BJ (cell line): ENCODE measurements at regions not wholly inside any gene's neighbourhood (a gene's known extent, or its start where the extent isn't known, plus 50 kb on each side); places are given as distances from the start of the nearest gene placed in this dataset.

Experiments used
- CTCF ChIA-PET: fragments of 350-600 bp; formaldehyde crosslinking; extraction: SDS; loops from one replicate; lab custom pipeline; 2021; ENCODE audit warnings: antibody characterized with exemption, inconsistent platforms; lab: Yijun Ruan, JAX
- POLR2A ChIA-PET: fragments of 300-600 bp; sonication (Branson Sonifier 250); formaldehyde crosslinking; extraction: SDS; loops from one replicate; lab custom pipeline; 2021; ENCODE audit warnings: antibody characterized with exemption; lab: Charles Lee
- DNase-seq: peaks from one replicate; pipeline ENCODE4 v3.0.0-alpha.2; 2011; ENCODE audit warnings: low read depth
- H3K27me3 ChIP-seq: 2 replicates; pipeline ENCODE4 v1.6.0; 2011; ENCODE audit warnings: low read length; ENCODE audit not compliant: control insufficient read depth, insufficient read depth
- H3K36me3 ChIP-seq: 2 replicates; pipeline ENCODE4 v1.5.1; 2011; ENCODE audit warnings: low read length; ENCODE audit not compliant: control insufficient read depth, insufficient read depth
- H3K4me3 ChIP-seq: 2 replicates; pipeline ENCODE4 v1.5.1; 2011; ENCODE audit warnings: low read depth, mild to moderate bottlenecking, control low read depth, low read length
- TF ChIP-seq, protein P1 (sequence below): IDR thresholded peaks from 2 replicates; pipeline ENCODE4 v1.5.1; 2011; ENCODE audit warnings: low read depth, mild to moderate bottlenecking, control low read depth, inconsistent platforms, low read length, moderate library complexity; ENCODE audit not compliant: insufficient read depth

- DNase-seq: no peak
- H3K4me3 ChIP-seq: no peak overlapping the region
- no peaks in the 10 kb centered on the region for H3K36me3 ChIP-seq
- H3K27me3 ChIP-seq: no peaks in the 10 kb centered on the region
- TF ChIP-seq, protein P1, sequence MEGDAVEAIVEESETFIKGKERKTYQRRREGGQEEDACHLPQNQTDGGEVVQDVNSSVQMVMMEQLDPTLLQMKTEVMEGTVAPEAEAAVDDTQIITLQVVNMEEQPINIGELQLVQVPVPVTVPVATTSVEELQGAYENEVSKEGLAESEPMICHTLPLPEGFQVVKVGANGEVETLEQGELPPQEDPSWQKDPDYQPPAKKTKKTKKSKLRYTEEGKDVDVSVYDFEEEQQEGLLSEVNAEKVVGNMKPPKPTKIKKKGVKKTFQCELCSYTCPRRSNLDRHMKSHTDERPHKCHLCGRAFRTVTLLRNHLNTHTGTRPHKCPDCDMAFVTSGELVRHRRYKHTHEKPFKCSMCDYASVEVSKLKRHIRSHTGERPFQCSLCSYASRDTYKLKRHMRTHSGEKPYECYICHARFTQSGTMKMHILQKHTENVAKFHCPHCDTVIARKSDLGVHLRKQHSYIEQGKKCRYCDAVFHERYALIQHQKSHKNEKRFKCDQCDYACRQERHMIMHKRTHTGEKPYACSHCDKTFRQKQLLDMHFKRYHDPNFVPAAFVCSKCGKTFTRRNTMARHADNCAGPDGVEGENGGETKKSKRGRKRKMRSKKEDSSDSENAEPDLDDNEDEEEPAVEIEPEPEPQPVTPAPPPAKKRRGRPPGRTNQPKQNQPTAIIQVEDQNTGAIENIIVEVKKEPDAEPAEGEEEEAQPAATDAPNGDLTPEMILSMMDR: no peak
- ChIA-PET CTCF (no interaction called here), POLR2A (no interaction called here)
Measured at GRCh38 chr10:2414562-2414961, 652.8 kb upstream of the PFKP start.

DNA sequence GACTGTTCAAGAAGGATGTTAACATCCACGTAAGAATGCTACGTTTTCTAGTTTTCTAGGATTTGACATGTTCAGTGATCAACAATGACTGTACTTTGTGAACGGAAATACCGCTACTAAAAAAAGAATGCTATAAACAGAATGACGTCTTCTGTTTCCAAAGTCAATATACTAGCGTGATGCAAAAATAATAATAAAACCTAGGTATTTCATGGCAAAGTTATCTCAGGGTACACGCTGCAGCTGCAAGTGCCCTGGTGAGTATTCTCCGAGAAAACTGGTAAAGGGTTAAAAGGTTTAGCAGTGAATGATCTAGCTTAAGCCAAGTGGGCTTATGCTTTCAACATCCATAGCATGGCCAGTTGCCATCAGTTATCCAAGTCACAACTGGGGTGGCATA is 653.3 kb upstream of the PFKP start:
- POLR2A ChIA-PET: no interaction called here
- no peaks in the 10 kb centered on the region for H3K36me3 ChIP-seq
- TF ChIP-seq, protein P1: no peak
- CTCF ChIA-PET: no interaction called here
- H3K27me3 ChIP-seq: no peaks in the 10 kb centered on the region
- DNase-seq: no peak
- no peak overlapping the region for H3K4me3 ChIP-seq

DNA sequence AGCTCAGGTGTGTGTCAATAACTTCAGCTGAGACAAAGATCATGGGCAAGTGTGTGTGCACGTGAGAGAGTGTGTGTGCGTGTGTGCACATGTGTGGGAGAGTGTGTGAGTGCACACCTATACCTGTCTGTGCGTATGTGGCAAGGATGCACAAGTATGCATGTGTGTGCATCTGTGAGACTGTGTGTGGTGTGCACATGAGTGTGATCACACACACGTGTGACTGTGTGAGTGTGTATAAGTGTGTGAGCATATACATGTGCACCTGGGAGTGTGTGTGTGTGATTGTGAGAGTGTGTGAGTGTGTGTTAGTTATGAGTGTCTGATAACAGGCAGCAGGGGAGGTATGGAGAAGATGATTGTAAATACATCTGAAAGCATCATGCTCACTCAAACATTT is 657.3 kb upstream of the PFKP start:
- no peaks in the 10 kb centered on the region for H3K27me3 ChIP-seq
- TF ChIP-seq, protein P1: no peak
- H3K36me3 ChIP-seq: no peaks in the 10 kb centered on the region
- H3K4me3 ChIP-seq: no peak overlapping the region
- ChIA-PET CTCF (no interaction called here), POLR2A (no interaction called here)
- no peak for DNase-seq

DNA sequence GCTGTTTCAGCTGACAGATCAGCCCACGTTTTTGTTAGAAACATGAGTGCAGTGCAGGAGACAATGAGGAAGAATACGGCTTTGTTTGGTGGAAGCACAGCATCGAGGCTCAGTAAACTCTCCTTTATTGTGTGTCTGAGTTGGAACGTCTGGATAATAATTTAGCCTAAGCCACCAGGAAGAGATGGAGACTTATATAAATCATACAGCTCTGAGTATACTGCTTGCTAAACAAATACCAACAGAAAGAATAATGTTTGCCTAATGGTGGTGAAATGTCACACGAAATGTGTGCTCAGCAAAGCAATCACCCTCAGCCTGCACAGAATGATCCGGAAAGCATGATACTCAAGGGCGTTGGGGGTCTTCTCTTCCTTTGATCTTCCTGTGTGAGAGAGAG is 664.1 kb upstream of the ADARB2 start:
- TF ChIP-seq, protein P1: no peak
- no peak for DNase-seq
- CTCF ChIA-PET: interaction anchor here (0.7 kb wide), 1 partner anchor 33 kb away, joined by 3 read pairs; no protein-coding TSS in a partner anchor
- Histone ChIP-seq H3K36me3 (no peaks in the 10 kb centered on the region), H3K27me3 (no peaks in the 10 kb centered on the region), H3K4me3 (no peak overlapping the region)
- POLR2A ChIA-PET: no interaction called here

GRCh38 chr10:2399482-2399881 is 662.2 kb upstream of the ADARB2 start:
- Histone ChIP-seq H3K27me3 (no peaks in the 10 kb centered on the region), H3K36me3 (no peaks in the 10 kb centered on the region), H3K4me3 (no peak overlapping the region)
- TF ChIP-seq, protein P1: no peak
- DNase-seq: no peak
- CTCF ChIA-PET: interaction anchor here (0.7 kb wide), 1 partner anchor 700 kb away, joined by 3 read pairs; no protein-coding TSS in a partner anchor
- POLR2A ChIA-PET: no interaction called here
